ENCODE measurements at regions not wholly inside any gene's neighbourhood (a gene's known extent, or its start where the extent isn't known, plus 50 kb on each side); places are given as distances from the start of the nearest gene placed in this dataset.

DNA sequence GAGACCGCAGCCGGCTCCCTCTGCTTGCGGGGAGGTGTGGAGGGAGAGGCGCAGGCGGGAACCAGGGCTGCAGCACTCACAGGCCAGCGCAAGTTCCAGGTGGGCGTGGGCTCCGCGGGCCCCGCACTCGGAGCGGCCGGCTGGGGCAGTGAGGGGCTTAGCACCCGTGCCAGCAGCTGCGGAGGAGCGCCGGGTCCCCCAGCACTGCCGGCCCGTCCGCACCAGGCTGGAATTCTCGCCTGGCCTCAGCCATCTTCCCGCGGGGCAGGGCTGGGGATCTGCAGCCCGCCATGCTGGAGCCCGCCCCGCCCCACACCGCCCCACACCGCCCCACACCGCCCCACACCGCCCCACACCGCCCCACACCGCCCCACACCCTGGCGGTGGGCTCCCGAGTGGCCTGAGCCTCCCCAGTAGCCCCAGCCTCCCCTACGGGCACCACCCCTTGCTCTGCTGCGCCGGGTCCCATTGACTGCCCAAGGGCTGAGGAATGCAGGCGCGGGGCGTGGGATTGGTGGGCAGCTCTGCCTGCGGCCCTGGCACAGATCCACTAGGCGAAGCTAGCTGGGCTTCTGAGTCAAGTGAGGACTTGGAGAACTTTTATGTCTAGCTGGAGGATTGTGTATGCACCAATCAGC lies 123.9 kb upstream of the MGAT5 start:
- TF ChIP-seq POLR2A (IDR thresholded peaks at IDR 0.05) (no peak), CTCF (IDR thresholded peaks at IDR 0.05) (no peak)
